Neural cell (in vitro differentiated cells): ENCODE measurements at regions not wholly inside any gene's neighbourhood (a gene's known extent, or its start where the extent isn't known, plus 50 kb on each side); places are given as distances from the start of the nearest gene placed in this dataset.

Experiments used
- H2AFZ ChIP-seq: fragments of 200-600, 300-800 bp; sonication (generic), shearing (Covaris generic); 2 replicates; pipeline ENCODE4 v1.6.0; 2014; ENCODE audit warnings: low read depth, mild to moderate bottlenecking, antibody characterized with exemption, low read length, moderate library complexity
- H3F3A ChIP-seq: fragments of 200-600 bp; shearing (Covaris generic); 2 replicates; pipeline ENCODE4 v1.6.1; 2016; ENCODE audit warnings: mild to moderate bottlenecking, moderate library complexity, mixed read lengths, antibody characterized with exemption, low read length; ENCODE audit not compliant: insufficient read depth, poor library complexity, severe bottlenecking
- H3K27ac ChIP-seq: fragments of 200-600, 300-800 bp; sonication (generic), shearing (Covaris generic); 2 replicates; pipeline ENCODE4 v1.5.1; 2014; ENCODE audit warnings: mild to moderate bottlenecking, low read length, moderate library complexity
- H3K27me3 ChIP-seq: fragments of 300-800, 200-600 bp; sonication (generic), shearing (Covaris generic); 2 replicates; pipeline ENCODE4 v1.6.0; 2014; ENCODE audit warnings: mild to moderate bottlenecking, low read depth, low read length, moderate library complexity; ENCODE audit not compliant: insufficient read depth
- H3K36me3 ChIP-seq: fragments of 300-800, 200-600 bp; sonication (generic), shearing (Covaris generic); 2 replicates; pipeline ENCODE4 v1.5.1; 2014; ENCODE audit warnings: mild to moderate bottlenecking, antibody characterized with exemption, low read length, moderate library complexity; ENCODE audit not compliant: insufficient read depth
- H3K4me2 ChIP-seq: fragments of 300-800, 200-600 bp; sonication (generic), shearing (Covaris generic); 2 replicates; pipeline ENCODE4 v1.6.0; 2014; ENCODE audit warnings: mild to moderate bottlenecking, low read length
- H3K4me3 ChIP-seq: fragments of 300-800, 200-600 bp; sonication (generic), shearing (Covaris generic); 2 replicates; pipeline ENCODE4 v1.5.1; 2014; ENCODE audit warnings: mild to moderate bottlenecking, low read length, moderate library complexity
- H3K79me2 ChIP-seq: fragments of 200-600 bp; shearing (Covaris generic); replicated peaks from 2 replicates; pipeline ENCODE4 v1.6.0; 2014; ENCODE audit warnings: mild to moderate bottlenecking, low read length, moderate library complexity; ENCODE audit not compliant: insufficient read depth
- H3K9ac ChIP-seq: fragments of 300-800, 200-600 bp; sonication (generic), shearing (Covaris generic); 2 replicates; pipeline ENCODE4 v1.6.1; 2016; ENCODE audit warnings: mild to moderate bottlenecking, low read length, mixed read lengths
- H3K9me2 ChIP-seq: fragments of 200-600 bp; shearing (Covaris generic); 2 replicates; pipeline ENCODE4 v1.6.1; 2016; ENCODE audit warnings: mild to moderate bottlenecking, low read length, mixed read lengths; ENCODE audit not compliant: insufficient read depth
- H3K9me3 ChIP-seq: fragments of 200-600, 300-800 bp; sonication (generic), shearing (Covaris generic); 2 replicates; pipeline ENCODE4 v1.6.1; 2016; ENCODE audit warnings: mild to moderate bottlenecking, mixed run types, low read length, moderate library complexity, mixed read lengths
- H4K20me1 ChIP-seq: fragments of 200-600 bp; shearing (Covaris generic); 2 replicates; pipeline ENCODE4 v1.6.1; 2016; ENCODE audit warnings: mild to moderate bottlenecking, mixed run types; ENCODE audit not compliant: insufficient read depth
- EP300 ChIP-seq: fragments of 450-650 bp; conservative IDR thresholded peaks from 2 replicates; pipeline ENCODE4 v1.6.1; 2014; ENCODE audit warnings: antibody characterized with exemption, mild to moderate bottlenecking, moderate library complexity; ENCODE audit not compliant: poor library complexity, severe bottlenecking
- EZH2 ChIP-seq: fragments of 200-600, 300-800 bp; shearing (Covaris generic), sonication (generic); IDR thresholded peaks from 2 replicates; pipeline ENCODE4 v1.6.1; 2014; ENCODE audit warnings: antibody characterized with exemption, low read length, borderline replicate concordance, mild to moderate bottlenecking; ENCODE audit not compliant: insufficient read depth, poor library complexity, severe bottlenecking
- MXI1 ChIP-seq: fragments of 450-650 bp; conservative IDR thresholded peaks from 2 replicates; pipeline ENCODE4 v1.6.1; 2014; ENCODE audit warnings: antibody characterized with exemption, mild to moderate bottlenecking; ENCODE audit not compliant: poor library complexity, severe bottlenecking
- POLR2AphosphoS5 ChIP-seq: IDR thresholded peaks from 2 replicates; pipeline ENCODE4 v1.6.1; 2012
- RAD21 ChIP-seq: fragments of 450-650 bp; conservative IDR thresholded peaks from 2 replicates; pipeline ENCODE4 v1.6.1; 2014; ENCODE audit warnings: antibody characterized with exemption, mild to moderate bottlenecking, moderate library complexity
- REST ChIP-seq: IDR thresholded peaks from 2 replicates; pipeline ENCODE4 v1.6.1; 2012; ENCODE audit warnings: borderline replicate concordance
- SMC3 ChIP-seq: fragments of 450-650 bp; conservative IDR thresholded peaks from 2 replicates; pipeline ENCODE4 v1.6.1; 2014; ENCODE audit warnings: antibody characterized with exemption, mild to moderate bottlenecking, moderate library complexity; ENCODE audit not compliant: poor library complexity
- TAF1 ChIP-seq: IDR thresholded peaks from 2 replicates; pipeline ENCODE4 v1.6.1; 2012; ENCODE audit warnings: low read depth
- TF ChIP-seq, protein P1 (sequence below): fragments of 450-650 bp; IDR thresholded peaks from 2 replicates; pipeline ENCODE4 v1.5.1; 2014; ENCODE audit warnings: antibody characterized with exemption, mild to moderate bottlenecking, moderate library complexity; ENCODE audit not compliant: poor library complexity, severe bottlenecking

- Histone ChIP-seq H4K20me1 (no peaks in the 10 kb centered on the region), H3K4me2 (no peak overlapping the region), H3K79me2 (no peaks in the 10 kb centered on the region), H3K27ac (no peak overlapping the region), H3K9ac (no peak overlapping the region), H3F3A (no peaks in the 10 kb centered on the region), H3K27me3 (no peaks in the 10 kb centered on the region), H3K9me3 (no peaks in the 10 kb centered on the region), H3K9me2 (no peaks in the 10 kb centered on the region), H3K4me3 (no peak overlapping the region), H3K36me3 (no peaks in the 10 kb centered on the region), H2AFZ (no peak overlapping the region)
- TF ChIP-seq MXI1 (no peak), SMC3 (no peak), TAF1 (no peak), REST (no peak), RAD21 (no peak), POLR2AphosphoS5 (no peak)
- TF ChIP-seq, protein P1, sequence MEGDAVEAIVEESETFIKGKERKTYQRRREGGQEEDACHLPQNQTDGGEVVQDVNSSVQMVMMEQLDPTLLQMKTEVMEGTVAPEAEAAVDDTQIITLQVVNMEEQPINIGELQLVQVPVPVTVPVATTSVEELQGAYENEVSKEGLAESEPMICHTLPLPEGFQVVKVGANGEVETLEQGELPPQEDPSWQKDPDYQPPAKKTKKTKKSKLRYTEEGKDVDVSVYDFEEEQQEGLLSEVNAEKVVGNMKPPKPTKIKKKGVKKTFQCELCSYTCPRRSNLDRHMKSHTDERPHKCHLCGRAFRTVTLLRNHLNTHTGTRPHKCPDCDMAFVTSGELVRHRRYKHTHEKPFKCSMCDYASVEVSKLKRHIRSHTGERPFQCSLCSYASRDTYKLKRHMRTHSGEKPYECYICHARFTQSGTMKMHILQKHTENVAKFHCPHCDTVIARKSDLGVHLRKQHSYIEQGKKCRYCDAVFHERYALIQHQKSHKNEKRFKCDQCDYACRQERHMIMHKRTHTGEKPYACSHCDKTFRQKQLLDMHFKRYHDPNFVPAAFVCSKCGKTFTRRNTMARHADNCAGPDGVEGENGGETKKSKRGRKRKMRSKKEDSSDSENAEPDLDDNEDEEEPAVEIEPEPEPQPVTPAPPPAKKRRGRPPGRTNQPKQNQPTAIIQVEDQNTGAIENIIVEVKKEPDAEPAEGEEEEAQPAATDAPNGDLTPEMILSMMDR, result no peak
Measured at GRCh38 chr7:69060516-69060915, 537.8 kb upstream of the AUTS2 start.

- Histone ChIP-seq H3K4me2 (no peak overlapping the region), H3K27ac (no peak overlapping the region), H3K9ac (no peak overlapping the region), H3K79me2 (no peaks in the 10 kb centered on the region), H3K9me3 (no peaks in the 10 kb centered on the region), H3K27me3 (no peaks in the 10 kb centered on the region), H3K4me3 (no peak overlapping the region), H3F3A (no peaks in the 10 kb centered on the region), H3K9me2 (no peaks in the 10 kb centered on the region), H3K36me3 (no peaks in the 10 kb centered on the region), H2AFZ (no peak overlapping the region), H4K20me1 (no peaks in the 10 kb centered on the region)
- TF ChIP-seq RAD21 (no peak), REST (no peak), TAF1 (no peak), MXI1 (no peak), POLR2AphosphoS5 (no peak), SMC3 (no peak), EZH2 (no peak), EP300 (no peak)
- TF ChIP-seq, protein P1, result no peak
Measured at GRCh38 chr7:69062020-69062765, 536.1 kb upstream of the AUTS2 start.
